GM21423 (cell line): ENCODE measurements at regions not wholly inside any gene's neighbourhood (a gene's known extent, or its start where the extent isn't known, plus 50 kb on each side); places are given as distances from the start of the nearest gene placed in this dataset.

Source experiments
- ATAC-seq: cut with Tn5 transposase; IDR thresholded peaks from one replicate; pipeline ENCODE4 v1.9.1; 2021; ENCODE audit warnings: mild to moderate bottlenecking, moderate library complexity; ENCODE audit not compliant: unreplicated experiment

- no peak for ATAC-seq
Observed at GRCh38 chr12:126147321-126147720, 1082.1 kb downstream of the AACS start.

DNA sequence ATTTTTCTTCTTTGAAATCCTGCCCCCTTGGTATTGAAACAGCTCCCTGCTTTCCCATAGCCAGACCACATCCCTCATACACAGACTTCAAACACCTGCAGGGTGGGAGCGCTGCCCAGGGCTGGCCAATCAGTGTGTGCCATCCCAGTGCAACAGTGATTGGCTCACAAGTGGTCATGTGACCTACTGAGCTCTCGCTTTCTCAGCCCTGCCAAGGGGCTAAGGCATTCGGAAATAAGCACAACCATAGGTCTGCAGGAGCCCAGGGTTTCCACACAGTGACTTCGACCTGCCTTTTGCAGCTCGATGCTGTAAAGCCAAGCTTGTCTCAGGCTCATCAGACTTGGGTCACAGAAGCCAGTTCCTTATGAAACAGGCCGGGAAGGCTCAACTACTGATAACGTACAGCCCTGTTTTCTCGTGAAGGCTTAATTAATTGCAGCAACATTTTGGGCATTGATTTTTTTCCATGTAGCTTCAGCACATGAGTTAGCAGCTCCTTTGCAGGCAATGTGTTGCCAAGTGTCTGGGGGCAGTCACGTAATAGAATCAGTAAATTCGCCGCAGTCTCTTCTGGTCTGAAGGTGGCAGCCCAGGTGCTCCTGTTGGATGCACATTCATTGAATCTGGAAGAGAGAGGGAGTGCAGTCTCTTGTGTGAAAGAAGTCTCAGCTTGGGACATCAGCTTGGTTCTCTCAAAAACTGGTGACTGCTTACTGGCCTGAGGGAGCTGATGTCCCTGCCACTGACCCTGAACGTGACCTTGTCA, 1091.8 kb downstream of the AACS start:
- ATAC-seq = no peak

GRCh38 chr12:126157575-126157966, 1092.3 kb downstream of the AACS start:
- ATAC-seq = no peak

- no peak for ATAC-seq
Observed at GRCh38 chr12:126159139-126159538, 1093.9 kb downstream of the AACS start.

DNA sequence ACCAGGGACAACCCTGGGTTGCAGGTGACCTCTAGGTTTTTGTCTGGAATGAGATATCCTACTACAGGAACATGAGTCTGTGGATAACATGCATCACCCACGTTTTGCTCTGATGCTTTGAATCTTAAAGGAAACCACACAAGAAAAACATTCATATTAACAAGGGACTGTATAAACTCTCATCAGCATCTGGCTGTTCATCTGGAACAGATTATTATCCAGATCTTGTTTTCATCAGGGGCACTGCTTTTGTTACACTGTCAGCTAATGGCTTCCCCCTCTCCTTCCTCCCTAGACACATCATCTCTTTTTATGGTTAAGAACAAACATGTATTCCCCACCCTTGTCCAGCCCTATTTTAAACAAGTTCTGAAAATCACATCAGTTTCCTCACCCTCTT, 1095.7 kb downstream of the AACS start:
- ATAC-seq = no peak

- ATAC-seq = no peak
Observed at GRCh38 chr12:126163984-126164383, 1098.7 kb downstream of the AACS start.

DNA sequence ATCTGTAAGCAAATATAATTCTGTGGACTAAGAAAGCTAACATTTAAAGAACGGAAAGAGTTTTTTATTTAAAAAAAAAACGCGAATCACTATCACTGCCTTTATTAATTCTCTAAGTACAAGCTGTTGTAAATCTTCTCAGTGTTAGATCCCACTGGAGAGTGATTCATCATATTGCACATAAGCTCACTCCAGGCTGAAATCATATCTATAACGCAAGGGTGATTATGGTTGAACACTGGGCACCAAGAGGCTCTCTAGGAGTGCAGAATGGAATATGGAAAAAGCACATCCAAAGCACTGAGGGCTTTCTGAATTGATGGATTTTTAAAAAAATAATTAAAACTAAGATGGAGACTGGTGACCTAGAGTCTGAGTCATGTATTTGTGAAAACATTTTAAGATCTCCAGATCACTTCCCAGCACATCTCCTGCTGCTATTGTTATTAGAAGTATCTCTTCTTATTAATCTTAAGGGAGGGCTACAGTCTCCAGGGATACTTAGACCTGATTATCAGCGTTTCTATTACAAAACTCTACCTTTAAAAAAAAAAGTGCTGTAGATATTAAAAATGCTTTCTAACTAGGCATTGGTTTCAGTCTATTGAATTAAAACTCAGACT, 1106.8 kb downstream of the AACS start:
- no peak for ATAC-seq

GRCh38 chr12:126182619-126183236, 1117.5 kb downstream of the AACS start:
- no peak for ATAC-seq

DNA sequence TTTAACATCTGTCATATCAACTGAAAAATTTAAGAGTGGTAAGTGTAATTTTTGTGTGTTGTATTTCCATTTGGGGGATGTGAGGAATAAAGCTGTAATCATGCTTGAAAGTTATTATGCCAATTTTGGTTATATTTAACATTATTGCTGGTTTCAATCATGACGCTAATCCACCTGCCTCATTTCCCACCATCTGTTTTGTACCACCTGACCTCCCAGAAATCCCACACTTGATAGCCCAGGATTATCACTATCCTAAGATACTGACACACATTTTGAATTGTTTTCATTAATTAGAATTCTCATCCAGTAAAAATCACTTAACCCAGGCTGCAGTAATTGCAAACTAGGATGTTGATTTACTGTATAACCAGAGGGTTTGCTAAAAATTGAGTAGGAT, 1119.8 kb downstream of the AACS start:
- ATAC-seq = no peak

DNA sequence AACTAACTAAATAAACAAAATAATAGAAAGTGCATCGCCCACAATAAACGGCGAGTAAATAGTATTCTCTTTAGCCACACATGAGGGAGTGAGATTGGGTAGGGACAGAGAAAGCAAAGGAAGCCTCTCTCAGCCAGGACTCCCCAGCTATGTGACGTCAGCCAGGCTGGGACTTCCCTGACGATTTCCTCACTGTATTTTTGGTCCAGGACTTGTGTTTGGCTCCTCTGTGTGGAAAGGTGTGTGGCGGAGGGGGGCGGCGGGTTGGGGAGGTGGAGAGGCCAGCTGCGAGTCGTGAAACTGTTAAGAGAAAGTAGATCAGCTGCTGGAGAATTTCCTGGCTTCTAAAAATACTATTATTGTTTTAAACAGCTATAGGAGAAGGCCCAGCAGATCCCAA, 1124.6 kb downstream of the AACS start:
- ATAC-seq = no peak

GRCh38 chr12:126191031-126191891, 1126.0 kb downstream of the AACS start:
- ATAC-seq = no peak

DNA sequence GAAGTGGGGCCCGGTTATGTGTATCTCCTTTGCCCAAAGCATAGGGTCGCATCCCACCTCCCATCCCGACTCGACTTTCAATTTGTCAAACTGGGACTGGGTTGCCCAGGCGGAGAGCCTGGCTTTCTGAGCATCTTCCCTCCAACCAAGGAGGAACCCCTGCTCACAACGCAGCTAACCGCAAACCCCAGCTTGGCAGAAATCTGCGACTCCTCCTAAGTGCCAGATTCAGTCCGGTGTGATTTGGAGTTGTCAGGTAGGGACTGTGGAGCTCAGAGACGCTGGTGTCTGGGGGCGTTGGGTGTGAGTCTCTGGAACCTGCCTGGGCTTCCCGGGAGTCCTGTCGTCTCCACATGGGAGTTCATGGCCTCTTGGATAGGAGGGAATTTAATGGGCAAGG, 1126.7 kb downstream of the AACS start:
- ATAC-seq = no peak

DNA sequence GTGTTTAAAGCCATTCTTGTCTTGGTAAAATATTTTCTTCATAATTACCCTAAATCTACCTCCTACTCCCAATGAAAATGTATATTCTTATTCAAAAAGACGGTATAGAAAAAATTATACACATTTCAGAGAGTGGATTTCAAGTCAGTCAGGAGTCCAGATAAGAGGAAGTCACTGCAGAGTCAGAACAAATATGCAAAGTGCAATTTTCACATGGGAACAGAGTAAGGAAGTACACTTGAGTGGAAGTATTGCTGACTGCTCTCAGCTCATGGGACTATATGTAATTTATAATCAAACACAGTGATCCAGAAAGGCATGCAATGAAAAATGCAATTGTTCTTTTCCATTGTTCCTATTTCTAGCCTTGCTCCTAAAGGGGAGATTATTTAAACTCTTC, 1128.0 kb downstream of the AACS start:
- no peak for ATAC-seq

DNA sequence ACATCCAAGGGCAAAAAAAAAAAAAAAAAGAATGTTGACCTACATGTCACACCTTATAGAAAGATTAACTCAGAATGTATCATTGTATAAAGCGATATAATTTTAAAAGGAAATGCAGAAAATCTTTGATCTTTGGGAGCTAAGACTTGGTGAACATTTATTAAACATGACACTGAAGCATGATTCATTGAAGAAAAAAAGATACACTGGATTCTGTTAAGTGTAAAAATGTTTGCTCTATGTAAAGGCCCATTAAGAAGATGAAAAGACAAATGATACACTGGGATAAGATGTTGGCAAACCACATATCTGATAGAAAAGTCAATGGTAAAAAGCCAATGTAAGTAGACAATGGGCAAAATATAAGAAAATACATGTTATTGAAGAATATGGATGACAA, 1131.0 kb downstream of the AACS start:
- no peak for ATAC-seq

GRCh38 chr12:126198516-126198915, 1133.3 kb downstream of the AACS start:
- ATAC-seq = no peak

DNA sequence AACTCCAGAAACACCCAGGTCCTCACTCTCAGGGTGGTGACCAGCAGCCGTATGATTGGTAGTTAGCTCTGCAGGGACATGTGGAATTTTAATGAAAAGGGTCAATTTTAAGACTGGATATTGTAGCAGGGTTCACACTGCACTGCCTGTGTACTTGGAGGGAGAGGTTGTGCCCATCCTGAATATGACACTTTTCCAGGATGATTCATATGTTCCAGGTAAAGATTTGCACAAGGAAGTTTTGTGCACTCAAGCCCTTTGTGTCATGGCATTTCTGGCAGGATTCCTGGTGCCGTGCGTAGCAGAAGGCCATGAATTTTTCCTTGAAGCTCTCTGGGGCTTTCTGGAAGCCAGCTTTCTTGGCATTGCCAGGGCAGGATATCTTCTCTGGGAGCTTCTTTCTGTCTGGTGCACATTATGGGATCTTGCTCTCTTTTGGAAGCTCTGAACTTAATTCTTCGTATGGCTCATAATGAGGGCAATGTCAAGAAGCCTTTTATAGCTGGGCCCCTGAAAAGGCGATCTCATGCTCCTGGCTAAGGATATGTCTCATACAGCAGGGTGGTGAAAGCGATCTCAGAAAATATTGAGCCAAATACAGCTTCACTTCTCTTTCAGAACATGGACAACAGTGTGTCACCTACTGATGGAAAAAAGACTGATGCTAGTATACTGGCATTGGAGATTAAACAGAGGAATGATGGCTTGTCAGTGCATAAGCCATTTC, 1133.9 kb downstream of the AACS start:
- no peak for ATAC-seq

- ATAC-seq = no peak
Observed at GRCh38 chr12:126201981-126202537, 1136.8 kb downstream of the AACS start.

GRCh38 chr12:126204326-126204725, 1139.1 kb downstream of the AACS start:
- no peak for ATAC-seq

DNA sequence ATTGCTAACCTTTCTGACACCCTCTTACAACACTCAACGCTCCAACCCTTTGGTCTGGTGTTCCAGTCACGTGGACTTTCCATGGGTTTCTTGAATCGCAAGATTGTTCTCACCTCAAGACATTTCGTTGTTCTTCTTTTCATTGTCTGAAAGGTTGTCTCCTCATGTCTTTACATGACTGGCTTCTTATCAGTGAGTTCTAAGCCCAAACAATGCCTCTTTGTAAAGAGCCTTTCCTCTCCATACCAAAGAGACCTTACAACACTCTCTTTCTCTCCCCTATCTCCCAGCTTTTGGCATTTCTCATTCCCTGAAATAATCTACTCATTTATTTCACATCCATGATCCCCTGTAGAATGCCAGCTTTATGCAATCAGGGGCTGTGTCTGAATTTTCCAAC, 1144.8 kb downstream of the AACS start:
- no peak for ATAC-seq

DNA sequence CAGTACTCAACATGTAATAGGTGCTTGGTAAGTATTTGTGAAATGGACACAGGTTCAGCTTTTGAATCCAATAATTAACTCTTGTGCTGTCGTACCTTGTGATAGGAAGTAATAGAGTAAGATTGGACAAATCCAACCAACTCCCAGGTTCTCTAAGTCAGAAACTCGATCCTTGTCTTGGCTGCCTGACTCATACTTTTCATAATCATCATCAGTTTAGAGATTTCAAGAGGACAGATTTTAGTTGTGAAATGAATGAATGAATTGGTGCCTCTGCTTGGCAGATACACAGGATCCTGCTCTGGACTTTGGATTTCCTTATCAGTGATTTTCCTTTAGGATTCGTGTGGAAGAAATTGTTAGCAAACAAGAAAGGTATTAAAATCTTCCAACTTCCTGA, 1145.2 kb downstream of the AACS start:
- ATAC-seq = no peak
